GM19372 (cell line): ENCODE measurements at regions not wholly inside any gene's neighbourhood (a gene's known extent, or its start where the extent isn't known, plus 50 kb on each side); places are given as distances from the start of the nearest gene placed in this dataset.

ENCODE experiments used
- ATAC-seq: cut with Tn5 transposase; IDR thresholded peaks from one replicate; pipeline ENCODE4 v1.9.1; 2021; ENCODE audit warnings: mild to moderate bottlenecking, low read depth, moderate library complexity; ENCODE audit not compliant: unreplicated experiment

- ATAC-seq: no peak
These were observed 327.1 kb upstream of the NWD2 start for GRCh38 chr4:36917413-36917812.

DNA sequence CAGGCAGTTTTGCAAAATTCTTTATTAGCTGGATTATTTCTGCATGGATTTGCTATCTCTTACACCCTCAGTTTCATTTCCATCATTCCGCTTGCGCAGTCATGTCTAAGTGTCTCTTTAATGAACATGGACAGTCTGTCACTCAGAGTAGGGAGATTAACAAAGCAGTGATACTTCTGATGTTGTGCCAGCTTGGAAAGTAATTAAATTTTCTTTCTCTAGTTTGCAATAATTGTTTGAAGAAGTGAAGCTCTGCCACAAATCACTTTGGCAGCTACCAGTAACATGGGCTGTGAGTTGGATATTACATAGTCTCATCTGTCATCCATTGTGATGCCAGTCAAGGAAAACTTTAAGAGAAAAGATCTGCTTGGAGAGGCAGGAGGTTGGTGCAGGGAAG, 324.8 kb upstream of the NWD2 start:
- no peak for ATAC-seq

DNA sequence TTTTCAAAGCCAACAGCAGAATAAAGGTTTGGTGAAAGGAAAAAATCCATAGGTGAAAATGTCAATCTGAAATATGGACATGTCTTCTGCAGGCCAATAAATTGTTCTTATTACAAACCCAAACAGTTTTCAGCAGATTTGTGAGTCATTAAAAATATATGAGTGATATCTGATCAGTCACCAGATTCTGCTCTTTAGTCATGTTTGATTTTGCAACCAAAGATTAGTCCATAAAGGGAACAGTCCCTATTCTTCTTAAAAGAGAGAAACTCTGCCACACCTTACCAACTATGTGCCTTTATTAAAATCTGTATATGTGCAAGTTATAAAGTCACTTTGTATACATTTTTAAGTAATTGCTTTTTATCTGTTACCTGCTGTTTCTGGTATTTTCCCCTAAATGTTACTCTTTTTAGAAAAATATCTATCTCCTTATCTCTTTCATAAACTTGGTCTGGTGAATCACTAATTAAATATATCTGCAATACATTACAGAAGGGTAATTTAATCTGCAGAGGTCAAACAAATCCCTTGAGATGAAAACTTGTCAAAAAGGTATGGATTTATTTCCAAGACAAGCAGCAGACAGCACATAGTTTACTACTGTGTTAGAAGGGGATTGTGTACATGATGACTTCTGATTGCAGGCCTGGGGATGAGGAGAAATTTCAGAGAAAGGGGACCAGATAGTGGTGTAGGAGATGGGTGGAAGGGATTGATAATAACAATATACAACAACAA, 322.9 kb upstream of the NWD2 start:
- no peak for ATAC-seq

DNA sequence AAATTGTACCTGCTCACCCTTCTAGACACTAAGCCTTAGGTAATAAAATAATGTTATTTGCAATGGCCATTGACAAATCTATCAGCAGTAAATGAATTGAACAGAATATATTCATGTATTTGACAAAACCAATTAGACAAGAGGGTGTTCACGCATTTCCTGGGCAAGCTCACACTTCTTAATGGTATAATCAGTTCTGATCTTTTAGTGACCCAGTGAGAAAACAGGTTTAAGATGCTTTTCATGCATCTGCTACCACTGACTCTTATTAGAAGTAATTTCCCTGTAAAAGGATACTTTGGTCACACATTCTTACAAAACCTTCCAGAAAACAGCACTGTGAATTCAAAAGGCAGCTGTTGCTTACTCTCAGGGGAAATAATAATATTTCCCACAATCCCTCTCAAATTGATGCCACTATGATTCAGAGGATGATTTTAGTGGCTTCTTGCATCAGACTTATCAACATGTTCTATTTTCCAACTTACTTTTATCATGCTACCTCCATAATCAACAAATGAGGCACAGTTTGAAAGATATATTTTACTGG, 313.9 kb upstream of the NWD2 start:
- no peak for ATAC-seq

- no peak for ATAC-seq
These were observed 300.3 kb upstream of the NWD2 start for GRCh38 chr4:36944232-36944631.

- no peak for ATAC-seq
These were observed 283.1 kb upstream of the NWD2 start for GRCh38 chr4:36961420-36961819.

DNA sequence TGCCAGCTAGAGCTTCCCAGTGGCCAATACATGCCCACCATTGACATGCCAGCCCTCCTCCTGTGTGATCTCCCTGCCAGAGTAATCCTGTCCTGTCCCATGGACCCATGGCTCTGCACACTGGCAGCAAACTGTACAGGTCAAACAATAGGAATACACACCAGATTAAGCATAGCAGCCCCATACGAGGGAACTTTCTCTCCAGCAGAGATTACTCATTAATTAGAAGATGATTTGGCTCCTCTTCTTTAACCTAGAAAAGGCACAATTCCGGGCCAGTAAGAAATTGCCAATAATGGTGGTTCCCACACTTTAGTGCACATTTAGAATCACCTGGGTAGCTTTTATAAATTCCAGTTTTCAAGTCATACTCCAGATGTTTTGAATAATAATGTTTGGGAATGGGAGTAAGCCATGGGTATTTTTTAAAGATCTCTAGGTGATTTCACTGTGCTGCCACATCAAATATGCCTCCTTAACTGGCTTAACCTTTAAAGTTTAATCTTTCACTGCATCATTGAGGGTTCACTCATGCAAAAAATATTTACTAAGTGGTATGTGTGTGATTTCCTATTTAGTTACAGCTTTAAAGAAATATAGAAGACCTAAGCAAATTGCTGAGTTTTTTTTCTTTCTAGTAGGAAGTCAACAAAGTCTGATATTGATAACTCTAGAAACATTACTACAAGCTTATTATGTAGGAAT, 277.6 kb upstream of the NWD2 start:
- no peak for ATAC-seq

DNA sequence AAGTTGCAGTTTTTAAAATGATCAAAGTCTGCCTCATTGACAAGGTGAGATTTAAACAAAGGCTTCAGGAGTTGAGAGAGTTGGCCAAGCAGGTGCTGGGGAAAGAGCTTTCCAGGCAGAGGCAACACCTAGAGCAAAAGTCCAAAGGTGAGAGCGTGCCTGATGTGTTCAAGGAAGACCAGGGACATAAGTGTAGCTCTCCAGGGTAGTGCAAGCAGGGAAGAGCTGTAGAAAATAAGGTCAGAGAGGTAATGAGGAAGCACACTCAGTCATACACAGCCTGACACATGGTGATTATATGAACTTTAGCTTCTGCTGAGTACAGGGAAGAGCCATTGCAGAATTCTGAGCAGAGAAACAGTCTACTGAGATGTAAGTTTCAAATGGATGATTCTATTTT, 265.0 kb upstream of the NWD2 start:
- no peak for ATAC-seq

GRCh38 chr4:36990128-36990872, 254.2 kb upstream of the NWD2 start:
- no peak for ATAC-seq

DNA sequence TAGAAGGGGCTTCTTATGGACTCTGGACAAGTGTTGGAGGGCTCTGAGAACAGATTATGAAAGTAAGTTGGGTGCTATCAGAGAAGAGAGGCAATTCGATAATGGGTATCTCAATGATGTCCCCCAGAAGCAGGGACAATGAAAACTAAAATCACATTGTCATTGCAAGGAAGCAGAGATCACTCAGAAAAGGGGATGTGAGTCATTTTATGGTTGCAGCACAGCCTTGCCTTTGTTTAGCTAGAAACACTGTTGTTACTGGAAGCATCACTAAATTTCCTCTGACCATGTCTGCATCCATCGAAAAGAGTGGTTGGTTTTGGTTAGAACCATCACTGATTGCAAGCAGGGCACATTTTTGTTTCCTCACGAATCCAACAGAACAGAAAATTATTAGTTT, 246.8 kb upstream of the NWD2 start:
- no peak for ATAC-seq

DNA sequence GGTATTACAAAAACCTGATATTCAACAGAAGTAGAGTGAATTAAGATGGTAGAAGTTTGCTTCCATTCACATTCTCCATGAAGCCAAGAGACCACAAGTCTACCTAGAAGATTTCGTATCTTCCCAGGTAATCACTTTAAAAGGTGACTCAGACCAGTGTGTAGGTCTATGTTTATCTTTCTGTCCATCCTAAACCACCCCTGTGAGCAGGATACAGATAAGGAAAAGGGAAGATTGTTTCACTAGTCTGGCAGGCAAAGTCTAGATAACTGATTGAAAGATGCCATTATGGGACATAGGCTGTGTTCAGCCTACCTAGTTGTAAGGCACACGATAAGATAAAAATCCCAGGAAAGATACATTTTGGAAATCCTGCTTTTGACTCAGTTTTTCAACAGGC, 244.3 kb upstream of the NWD2 start:
- ATAC-seq: no peak

DNA sequence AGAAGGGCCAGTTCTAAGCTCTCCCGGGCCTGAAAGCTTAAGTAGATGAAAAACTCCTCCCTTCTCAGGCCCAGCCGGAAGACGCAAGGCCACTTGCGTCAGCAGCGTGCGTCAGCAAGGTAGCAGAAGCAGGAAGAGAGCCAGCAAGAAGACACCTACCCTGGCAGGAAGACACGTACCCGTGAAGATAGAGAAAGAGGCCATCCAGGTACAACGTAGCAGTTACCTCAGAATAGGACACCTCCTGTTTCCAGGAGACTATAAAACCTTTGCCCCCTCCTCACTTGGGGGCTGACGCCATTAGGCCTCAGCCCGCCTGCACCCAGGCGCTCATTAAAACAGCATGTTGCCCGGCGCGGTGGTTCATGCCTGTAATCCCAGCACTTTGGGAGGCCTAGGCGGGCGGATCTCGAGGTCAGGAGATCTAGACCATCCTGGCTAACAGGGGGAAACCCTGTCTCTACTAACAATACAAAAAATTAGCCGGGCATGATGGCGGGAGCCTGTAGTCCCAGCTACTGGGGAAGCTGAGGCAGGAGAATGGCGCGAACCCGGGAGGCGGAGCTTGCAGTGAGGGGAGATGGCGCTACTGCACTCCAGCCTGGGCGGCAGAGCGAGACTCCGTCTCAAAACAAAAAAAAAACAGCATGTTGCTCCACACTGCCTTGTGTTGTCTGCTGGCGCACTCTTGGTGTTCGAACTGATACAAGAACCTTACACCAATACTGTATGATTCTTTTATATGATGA, 242.7 kb upstream of the NWD2 start:
- no peak for ATAC-seq

DNA sequence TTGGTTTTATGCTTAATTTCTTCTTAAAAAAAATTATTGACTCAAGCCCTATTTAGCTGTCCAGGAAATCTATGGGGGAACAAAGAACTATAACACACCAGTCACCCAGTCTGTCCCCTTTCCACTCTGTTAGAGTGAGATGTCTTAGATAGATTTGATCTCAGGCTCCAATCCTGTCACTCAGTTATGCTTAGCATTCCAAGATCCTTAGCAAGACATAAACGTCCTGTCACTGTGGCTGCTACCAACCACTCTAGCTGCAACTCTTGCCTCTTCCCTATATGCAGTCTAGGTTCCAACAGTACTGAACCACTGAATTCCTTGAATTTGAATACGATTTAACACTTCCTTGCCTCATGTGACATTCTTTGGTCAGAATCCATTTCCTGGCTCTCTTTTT, 241.9 kb upstream of the NWD2 start:
- ATAC-seq: no peak

DNA sequence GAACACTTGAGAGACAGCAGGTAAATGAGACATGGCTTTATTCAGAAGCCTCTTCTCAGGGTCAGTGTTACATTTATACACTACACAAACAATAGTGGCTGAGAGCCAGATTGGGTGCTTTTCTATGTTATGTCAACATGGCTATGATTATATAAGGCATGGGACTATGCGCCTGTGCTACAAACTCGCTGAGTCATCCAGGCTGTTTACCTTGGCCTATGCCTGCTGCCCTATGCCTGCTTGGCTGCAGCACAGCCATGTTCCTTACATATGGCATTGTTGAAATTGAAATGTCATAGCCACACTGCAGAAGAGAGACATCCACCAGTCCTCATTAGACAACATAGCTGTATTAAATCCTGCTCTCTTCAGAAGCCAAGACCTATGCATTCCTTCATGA, 236.3 kb upstream of the NWD2 start:
- ATAC-seq: no peak

GRCh38 chr4:37014584-37014983, 230.0 kb upstream of the NWD2 start:
- no peak for ATAC-seq

GRCh38 chr4:37015391-37015790, 229.2 kb upstream of the NWD2 start:
- ATAC-seq: no peak

DNA sequence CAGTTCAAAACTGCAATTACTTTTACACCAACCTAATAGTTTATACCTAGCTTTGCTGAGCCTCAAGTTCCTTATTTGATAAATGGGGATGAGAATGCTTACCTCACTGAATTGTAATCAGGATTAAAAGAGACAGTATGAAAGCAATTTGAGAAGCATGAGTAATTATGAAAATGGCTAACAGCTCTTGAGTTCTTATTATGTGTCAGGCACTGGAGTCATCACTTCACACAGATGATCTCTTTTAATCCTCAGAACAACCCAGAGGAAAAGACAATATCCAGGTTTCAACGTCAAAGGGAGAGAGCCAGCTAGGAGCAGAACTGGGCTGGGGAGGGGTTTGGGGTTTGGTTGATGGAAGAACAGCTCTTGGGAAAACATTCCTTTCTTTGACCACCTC, 221.0 kb upstream of the NWD2 start:
- no peak for ATAC-seq

DNA sequence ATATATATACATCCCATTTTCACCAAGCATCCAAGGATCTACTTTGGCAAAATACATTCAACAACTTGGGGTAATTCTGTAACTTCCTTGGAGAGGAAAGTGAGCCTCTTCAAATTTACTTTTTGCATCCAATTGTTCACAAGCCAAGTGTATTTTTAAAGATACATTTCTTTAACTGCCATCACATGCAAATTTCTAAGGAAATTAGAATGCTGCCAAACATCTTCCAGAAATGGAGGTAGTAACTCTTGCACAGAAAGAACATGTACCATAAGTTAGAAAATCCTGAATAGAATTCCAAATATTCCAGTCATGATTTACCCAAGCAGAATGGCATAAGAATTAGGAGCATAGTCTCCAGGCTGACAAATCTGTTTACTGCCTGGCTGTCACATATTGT, 220.5 kb upstream of the NWD2 start:
- ATAC-seq: no peak

DNA sequence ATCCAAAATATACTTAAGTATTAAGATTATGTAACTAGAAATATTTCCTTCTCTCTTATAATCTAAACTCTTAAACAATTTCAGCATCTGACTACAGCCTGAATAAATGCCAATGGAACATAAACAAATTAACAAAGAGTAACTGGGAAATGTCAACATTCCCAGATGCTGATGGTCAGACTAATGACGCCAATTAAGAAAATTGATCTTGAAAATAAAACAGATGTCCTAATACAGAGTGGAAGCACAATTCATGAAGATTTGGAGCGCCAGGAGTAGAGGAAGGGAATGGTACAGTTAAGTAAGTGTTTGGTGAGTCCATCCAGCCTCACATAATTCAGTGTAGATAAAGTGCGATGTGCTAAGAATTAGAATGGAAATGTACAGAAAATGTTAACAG, 203.7 kb upstream of the NWD2 start:
- no peak for ATAC-seq

- no peak for ATAC-seq
These were observed 201.2 kb upstream of the NWD2 start for GRCh38 chr4:37043342-37043741.

DNA sequence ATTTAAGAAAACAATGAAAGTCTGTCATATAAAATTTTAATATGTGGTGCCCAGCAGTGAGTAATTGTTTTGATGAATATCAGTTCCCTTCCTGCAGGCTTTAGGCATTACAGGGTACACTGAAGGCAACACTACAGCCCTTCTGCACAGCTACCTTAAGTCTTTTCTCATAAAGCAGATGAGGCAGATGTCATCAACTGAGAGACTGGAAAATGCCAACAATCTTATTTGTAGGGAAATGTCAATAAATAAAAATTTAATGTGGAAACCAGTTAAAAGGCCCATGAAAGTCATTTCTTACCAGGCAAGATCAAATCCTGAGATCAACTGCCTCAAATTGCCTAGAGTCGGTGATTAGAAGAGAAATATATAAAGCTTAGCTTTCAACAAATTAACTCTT, 193.4 kb upstream of the NWD2 start:
- no peak for ATAC-seq
